ENCODE measurements at regions not wholly inside any gene's neighbourhood (a gene's known extent, or its start where the extent isn't known, plus 50 kb on each side); places are given as distances from the start of the nearest gene placed in this dataset.

- no peak for TF ChIP-seq ZNF592 (IDR thresholded peaks at IDR 0.05)
- no peak for TF ChIP-seq STAT3 (IDR thresholded peaks at IDR 0.05; ENCODE audit: low read depth, low read length)
- no peak for TF ChIP-seq E2F4 (IDR thresholded peaks at IDR 0.05; ENCODE audit: low read depth, low read length)
Measured at GRCh38 chr5:118775790-118776499, 212.4 kb downstream of the DTWD2 start (continued).

GRCh38 chr5:118768607-118769175 is 219.7 kb downstream of the DTWD2 start:
- DNase-seq (ENCODE audit: low read depth, low spot score) (no peak), ATAC-seq (no peak), FAIRE-seq (no peak)
- Histone ChIP-seq H4K20me1 (ENCODE audit: control insufficient read depth, insufficient read depth) (no peaks in the 10 kb centered on the region), H3K9ac (ENCODE audit: control insufficient read depth, insufficient read depth, low read length) (no peak overlapping the region), H3K79me2 (ENCODE audit: control insufficient read depth, insufficient read depth, low read length) (no peaks in the 10 kb centered on the region), H3K4me1 (ENCODE audit: control insufficient read depth, insufficient read depth, low read length) (no peaks in the 10 kb centered on the region), H2AFZ (ENCODE audit: control insufficient read depth, low read depth, low read length) (no peak overlapping the region), H3K27me3 (replicated peaks in 1 of 2; ENCODE audit: control insufficient read depth in 2 of 2, insufficient read depth in 2 of 2, low read length in 1 of 2) (no peaks in the 10 kb centered on the region), H3K36me3 (ENCODE audit: control insufficient read depth in 2 of 2, insufficient read depth in 2 of 2, low read length in 1 of 2) (no peaks in the 10 kb centered on the region), H3K4me3 (no peak overlapping the region), H3K4me2 (ENCODE audit: control insufficient read depth, insufficient read depth) (no peak overlapping the region), H3K9me3 (replicated peaks; ENCODE audit: control insufficient read depth, insufficient read depth, low read length) (no peaks in the 10 kb centered on the region), H3K27ac (ENCODE audit: control insufficient read depth, insufficient read depth) (no peak overlapping the region)
- intact Hi-C loops (cut with micrococcal nuclease; ENCODE audit: unreplicated experiment) (no loop called here), in situ Hi-C loops (cut with MboI) (no loop called here)
- 0% methylated on average over 1 of the region's 1 CpG for WGBS (ENCODE audit: insufficient coverage, insufficient replicate concordance, low lambda C conversion rate, missing lambda C conversion rate)
- ChIA-PET RAD21 (ENCODE audit: unreplicated experiment) (no interaction called here), POLR2A (no interaction called here), SMC1A (ENCODE audit: uncharacterized antibody, unreplicated experiment) (no interaction called here), CTCF (no interaction called here)
- no TSS peak for BruUV-seq (replicated peaks)
- TF ChIP-seq LARP7 (IDR thresholded peaks at IDR 0.05) (no peak), KDM1A (IDR thresholded peaks at IDR 0.05; ENCODE audit: borderline replicate concordance) (no peak), TCF12 (IDR thresholded peaks at IDR 0.05; ENCODE audit: low read depth, low read length) (no peak), MLLT1 (IDR thresholded peaks at IDR 0.05) (no peak), YBX1 (IDR thresholded peaks at IDR 0.05) (no peak), E4F1 (IDR thresholded peaks at IDR 0.05; ENCODE audit: borderline replicate concordance, partially characterized antibody) (no peak), SPI1 (IDR thresholded peaks at IDR 0.05; ENCODE audit: borderline replicate concordance, insufficient read depth, low read depth, low read length) (no peak), CBX5 (IDR thresholded peaks at IDR 0.05; ENCODE audit: low read depth) (no peak), FOXM1 (IDR thresholded peaks at IDR 0.05; ENCODE audit: low read depth, low read length) (no peak), RELA (IDR thresholded peaks at IDR 0.05; ENCODE audit: borderline replicate concordance, partially characterized antibody) (no peak)

All from GM12878 (cell line).